ENCODE measurements at regions not wholly inside any gene's neighbourhood (a gene's known extent, or its start where the extent isn't known, plus 50 kb on each side); places are given as distances from the start of the nearest gene placed in this dataset.

GRCh38 chr6:150527100-150527499 lies 72.6 kb upstream of the PLEKHG1 start:
- DNase-seq (ENCODE audit: low read depth), result peak; percentile 46
- Histone ChIP-seq H3K4me3 (ENCODE audit: low read depth, low read length) (no peak overlapping the region), H3K27me3 (ENCODE audit: control insufficient read depth, insufficient read depth, low read length) (no peaks in the 10 kb centered on the region), H3K36me3 (ENCODE audit: control insufficient read depth, insufficient read depth, low read length) (no peaks in the 10 kb centered on the region)
- FAIRE-seq, result no peak
- TF ChIP-seq CTCF (IDR thresholded peaks at IDR 0.05; ENCODE audit: insufficient read depth, low read length, severe bottlenecking), result no peak

GRCh38 chr6:150528648-150529285 lies 70.9 kb upstream of the PLEKHG1 start:
- TF ChIP-seq CTCF (IDR thresholded peaks at IDR 0.05; ENCODE audit: insufficient read depth, low read length, severe bottlenecking), result no peak
- DNase-seq (ENCODE audit: low read depth) (no peak), FAIRE-seq (no peak)
- Histone ChIP-seq H3K4me3 (ENCODE audit: low read depth, low read length) (no peak overlapping the region), H3K36me3 (ENCODE audit: control insufficient read depth, insufficient read depth, low read length) (no peaks in the 10 kb centered on the region), H3K27me3 (ENCODE audit: control insufficient read depth, insufficient read depth, low read length) (no peaks in the 10 kb centered on the region)

GRCh38 chr6:150529646-150530045 lies 70.0 kb upstream of the PLEKHG1 start:
- no peak for DNase-seq (ENCODE audit: low read depth)
- no peak for TF ChIP-seq CTCF (IDR thresholded peaks at IDR 0.05; ENCODE audit: insufficient read depth, low read length, severe bottlenecking)
- no peak overlapping the region for H3K4me3 ChIP-seq (ENCODE audit: low read depth, low read length)
- H3K36me3 ChIP-seq (ENCODE audit: control insufficient read depth, insufficient read depth, low read length), result no peaks in the 10 kb centered on the region
- no peak for FAIRE-seq
- H3K27me3 ChIP-seq (ENCODE audit: control insufficient read depth, insufficient read depth, low read length), result no peaks in the 10 kb centered on the region

- DNase-seq (ENCODE audit: low read depth) (no peak), FAIRE-seq (no peak)
- Histone ChIP-seq H3K36me3 (ENCODE audit: control insufficient read depth, insufficient read depth, low read length) (no peaks in the 10 kb centered on the region), H3K27me3 (ENCODE audit: control insufficient read depth, insufficient read depth, low read length) (no peaks in the 10 kb centered on the region), H3K4me3 (ENCODE audit: low read depth, low read length) (no peak overlapping the region)
- no peak for TF ChIP-seq CTCF (IDR thresholded peaks at IDR 0.05; ENCODE audit: insufficient read depth, low read length, severe bottlenecking)
Observed at GRCh38 chr6:150531957-150532356, 67.7 kb upstream of the PLEKHG1 start.

GRCh38 chr6:150534553-150534952 lies 65.1 kb upstream of the PLEKHG1 start:
- Histone ChIP-seq H3K4me3 (ENCODE audit: low read depth, low read length) (no peak overlapping the region), H3K36me3 (ENCODE audit: control insufficient read depth, insufficient read depth, low read length) (no peaks in the 10 kb centered on the region), H3K27me3 (ENCODE audit: control insufficient read depth, insufficient read depth, low read length) (no peaks in the 10 kb centered on the region)
- FAIRE-seq, result no peak
- TF ChIP-seq CTCF (IDR thresholded peaks at IDR 0.05; ENCODE audit: insufficient read depth, low read length, severe bottlenecking), result no peak
- DNase-seq (ENCODE audit: low read depth), result no peak
